NCI-H748 (cell line): ENCODE measurements at regions not wholly inside any gene's neighbourhood (a gene's known extent, or its start where the extent isn't known, plus 50 kb on each side); places are given as distances from the start of the nearest gene placed in this dataset.
A peak's percentile ranks its signal among the peaks of the same experiment; 100 is the strongest.

ENCODE experiments used
- DNase-seq: peaks from one replicate; lab custom pipeline; 2025; ENCODE audit not compliant: unreplicated experiment; lab: John Stamatoyannopoulos, UW

DNA sequence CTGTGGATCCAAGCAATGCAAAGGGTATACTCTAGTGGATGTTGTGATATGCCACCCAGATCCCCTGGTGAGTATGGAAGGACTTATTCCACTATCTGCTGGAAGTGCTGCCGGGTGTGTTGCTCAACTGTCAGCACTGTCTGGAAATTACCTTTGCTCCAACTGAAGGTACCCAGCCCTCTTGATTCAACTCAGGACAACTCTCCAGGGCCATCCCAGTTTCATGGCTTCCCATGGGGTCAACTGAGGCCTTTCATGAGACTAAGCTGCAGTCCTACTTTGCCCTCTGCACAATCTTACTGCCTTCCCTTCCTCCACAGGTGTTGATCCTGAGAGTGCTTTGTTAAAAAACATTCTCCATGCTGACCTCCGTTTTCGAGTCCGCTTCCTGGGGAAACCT lies 99.8 kb downstream of the SPRY1 start:
- DNase-seq: no peak

DNA sequence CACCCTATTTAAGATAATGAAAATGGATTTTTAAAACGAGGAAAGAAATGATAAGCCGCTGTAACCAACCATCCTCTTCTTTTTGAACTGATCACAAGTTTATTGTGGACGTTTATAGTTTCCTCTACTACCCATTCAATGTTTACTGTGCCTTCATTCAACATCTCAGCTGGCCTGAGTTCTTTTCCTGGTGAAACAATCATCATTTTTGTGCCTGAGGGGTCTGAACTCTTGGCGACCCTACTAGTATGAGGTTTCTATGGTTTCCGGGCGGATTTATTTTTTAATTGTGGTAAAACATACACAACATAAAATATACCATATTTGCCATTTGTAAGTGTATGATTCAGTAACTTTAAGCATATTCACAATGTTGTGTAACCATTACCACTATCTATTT lies 100.7 kb downstream of the SPRY1 start:
- DNase-seq: no peak

DNA sequence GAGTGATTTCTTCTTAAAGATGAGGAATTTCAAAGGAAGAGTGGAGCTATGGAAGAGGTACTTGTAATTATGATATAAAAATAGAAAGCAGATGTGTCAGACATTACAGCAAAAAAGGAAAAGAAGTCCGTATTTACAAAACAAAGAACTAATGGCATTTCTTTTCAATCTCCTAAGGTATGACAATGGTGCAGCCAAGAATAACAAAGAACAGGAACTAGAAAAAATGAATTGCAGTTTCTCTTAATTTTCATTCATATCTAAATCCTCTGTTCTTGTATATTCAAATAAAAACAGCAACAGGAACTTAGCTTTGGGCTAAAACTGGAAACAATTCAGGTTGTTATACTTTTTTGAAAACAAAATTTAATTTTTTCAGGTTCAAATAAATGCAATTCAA lies 105.1 kb downstream of the SPRY1 start:
- DNase-seq: no peak

DNA sequence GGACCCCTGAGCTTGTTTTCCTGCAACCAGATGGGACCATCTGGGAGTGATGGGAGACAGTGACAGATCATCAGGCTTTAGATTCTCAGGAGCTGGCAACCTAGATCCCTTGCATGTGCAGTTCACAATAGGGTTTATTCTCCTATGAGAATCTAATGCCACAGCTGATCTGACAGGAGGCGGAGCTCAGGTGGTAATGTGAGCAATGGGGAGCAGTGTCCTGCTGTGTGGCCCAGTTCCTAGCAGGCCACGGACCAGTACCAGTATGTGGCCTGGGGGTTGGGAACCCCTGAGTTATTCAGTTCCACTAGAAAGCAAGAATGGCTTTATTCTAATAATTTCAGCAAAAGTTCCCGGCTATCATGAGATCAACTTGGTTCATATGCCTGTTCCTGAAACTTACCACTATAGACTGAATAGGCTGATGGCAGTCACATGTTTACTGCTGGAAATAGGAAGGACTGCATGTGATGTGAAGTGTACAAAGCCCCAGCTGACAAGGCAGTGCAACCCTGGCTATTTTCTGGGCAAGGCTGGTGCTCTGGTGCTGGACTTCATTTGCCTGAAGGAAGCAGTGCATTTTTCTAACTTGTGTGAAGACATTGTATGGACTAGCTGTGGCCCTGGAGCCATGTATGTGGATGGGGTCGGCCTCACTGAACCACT lies 107.2 kb downstream of the SPRY1 start:
- DNase-seq: no peak

DNA sequence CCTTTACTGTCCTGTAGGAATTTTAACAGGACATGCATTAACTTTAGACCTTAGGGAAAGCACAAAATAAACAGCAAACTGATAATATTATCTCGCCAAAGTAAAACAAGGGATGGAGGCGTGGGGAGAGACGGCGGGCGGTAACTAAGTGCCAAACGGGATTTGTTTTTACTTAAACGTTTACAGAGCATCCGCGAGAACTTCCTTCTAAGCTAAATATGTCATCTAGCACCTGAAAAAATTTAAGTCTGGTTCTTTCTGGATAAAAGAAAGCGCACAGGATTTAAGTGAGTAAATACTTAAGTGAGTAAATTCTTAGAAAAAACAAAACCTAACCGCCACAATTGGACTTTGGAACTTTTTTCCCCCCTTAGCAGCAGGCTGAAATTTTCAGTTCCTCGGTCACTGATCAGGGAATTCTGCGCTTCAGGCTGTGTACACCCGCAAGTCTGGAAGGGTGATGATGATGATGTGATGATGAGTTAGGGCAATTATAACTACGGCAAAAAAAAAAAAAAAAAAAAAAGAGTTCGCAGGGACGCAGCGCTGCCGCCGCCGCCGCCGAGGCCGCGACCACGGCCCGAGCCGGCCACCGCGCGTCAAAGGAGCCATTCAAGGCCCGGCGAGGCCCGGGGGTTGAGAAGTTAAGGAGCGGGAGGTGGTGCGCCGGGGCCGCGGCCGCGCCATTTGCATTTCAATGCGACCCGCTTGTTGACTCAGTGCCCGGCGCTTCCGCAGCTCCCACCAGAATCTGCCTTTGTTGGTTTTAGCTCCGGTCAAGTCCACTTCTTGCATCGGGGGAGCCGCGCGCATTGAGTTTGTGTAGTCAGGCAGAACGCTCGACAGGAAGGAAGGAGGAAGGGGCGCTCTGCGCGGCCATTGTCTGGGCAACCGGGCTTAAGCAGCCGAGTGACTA lies 108.8 kb downstream of the SPRY1 start:
- peak; percentile 98 for DNase-seq

DNA sequence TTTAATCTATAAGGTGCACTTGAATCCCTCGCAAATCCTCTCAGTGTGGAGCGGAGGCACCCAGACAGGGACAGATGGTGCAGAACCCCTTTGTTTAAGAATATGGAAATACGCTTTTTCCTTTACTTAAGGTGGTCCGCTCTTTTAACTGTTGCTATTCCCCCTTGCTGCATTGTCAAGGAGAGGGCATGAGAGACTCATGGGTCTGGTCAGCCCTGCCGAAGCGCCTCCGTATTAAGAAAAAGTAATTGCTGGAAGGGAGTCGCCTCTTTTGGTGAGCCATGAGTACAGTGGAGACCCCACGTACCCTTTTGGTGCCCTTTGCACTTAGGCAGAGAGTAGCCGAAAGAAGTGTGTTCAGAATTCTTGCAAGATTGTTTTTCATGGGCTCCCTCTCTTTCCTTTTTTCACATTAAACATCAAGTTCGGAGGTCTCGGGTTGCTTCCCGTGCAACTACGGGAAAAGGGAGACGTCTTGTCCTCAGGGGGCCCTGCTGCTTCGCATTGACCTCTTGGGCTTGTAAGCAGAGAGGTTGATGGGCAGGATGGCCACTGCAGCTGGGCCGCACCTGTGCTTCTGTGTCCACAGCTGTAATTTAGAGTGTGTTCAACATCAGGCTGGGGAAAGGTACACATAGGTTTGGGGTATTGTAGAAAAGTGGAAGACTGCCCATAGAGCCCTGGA lies 109.6 kb downstream of the SPRY1 start:
- DNase-seq: peak; percentile 57

DNA sequence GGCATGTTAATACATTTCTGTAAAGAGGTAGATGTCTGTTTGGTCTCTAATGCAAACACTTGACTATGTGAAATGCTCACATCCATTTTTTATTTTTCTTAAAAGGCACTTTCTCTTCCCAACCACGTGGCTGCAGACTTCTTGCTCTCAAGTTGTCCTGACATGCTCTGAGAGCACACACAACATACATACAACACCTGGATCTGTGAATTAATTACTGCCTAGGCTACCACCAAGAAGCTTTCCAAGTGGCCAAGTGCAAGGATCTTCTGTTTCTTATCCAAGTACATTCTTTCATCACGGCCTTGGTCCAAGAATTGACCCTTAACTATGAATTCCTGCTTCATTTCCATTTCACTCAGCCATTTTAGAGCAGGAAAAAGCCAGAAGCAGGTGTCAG lies 110.8 kb downstream of the SPRY1 start:
- peak; percentile 48 for DNase-seq

DNA sequence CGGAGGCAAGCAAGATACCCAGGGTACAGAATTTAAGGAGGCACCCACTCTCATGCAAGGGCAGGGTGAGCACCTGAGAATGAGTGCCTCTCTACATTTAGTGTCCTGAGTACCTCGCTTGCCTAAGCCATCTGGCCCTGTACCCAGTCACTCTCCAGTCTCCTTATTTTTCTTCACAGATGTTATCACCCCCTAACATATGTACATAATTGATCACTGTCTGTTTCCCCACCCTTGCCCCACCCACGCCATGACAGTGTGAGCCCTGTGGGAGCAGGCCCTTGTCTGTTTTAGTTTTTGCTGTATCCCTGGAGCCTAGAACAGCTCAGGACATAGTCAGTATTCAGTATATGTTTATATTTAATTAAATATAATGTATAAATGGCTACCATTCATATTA lies 113.6 kb downstream of the SPRY1 start:
- no peak for DNase-seq

DNA sequence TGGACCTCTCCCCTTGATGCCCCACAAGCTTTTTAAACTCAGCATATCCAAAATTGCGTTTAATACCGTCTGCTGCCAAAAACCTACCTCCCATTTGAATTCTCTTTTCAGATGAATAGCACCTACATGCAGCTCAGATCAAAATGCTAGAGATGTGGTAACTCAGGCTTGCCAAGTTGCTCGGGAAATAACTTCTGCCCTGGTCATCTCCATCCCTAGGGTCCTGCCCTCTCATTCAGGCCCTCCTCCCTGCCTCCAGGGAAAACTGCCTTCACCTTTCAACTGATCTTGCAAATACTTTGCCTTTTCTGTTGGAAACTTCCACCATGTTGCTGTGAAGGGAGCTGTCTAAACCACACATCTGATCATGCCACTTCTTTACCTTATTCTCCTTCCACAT lies 114.1 kb downstream of the SPRY1 start:
- no peak for DNase-seq

DNA sequence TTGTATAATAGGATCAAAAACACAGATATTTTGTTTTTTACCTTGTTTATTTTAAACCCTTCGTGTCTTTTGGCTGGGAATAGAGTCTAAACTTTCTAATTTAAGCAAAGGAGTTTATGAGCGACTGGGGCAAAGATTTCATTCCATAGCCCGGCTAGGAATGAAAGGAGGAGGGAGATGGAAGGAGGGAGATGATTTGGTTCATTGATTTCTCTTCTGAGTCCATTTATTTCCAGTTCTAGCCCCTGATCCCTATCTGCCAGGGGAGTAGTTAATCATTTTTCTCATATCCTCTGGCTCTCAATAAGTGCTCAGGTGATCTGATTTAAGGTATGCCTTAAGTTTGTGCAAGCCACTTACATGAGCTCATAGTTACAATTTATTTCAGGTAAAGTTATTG lies 120.0 kb downstream of the SPRY1 start:
- no peak for DNase-seq

DNA sequence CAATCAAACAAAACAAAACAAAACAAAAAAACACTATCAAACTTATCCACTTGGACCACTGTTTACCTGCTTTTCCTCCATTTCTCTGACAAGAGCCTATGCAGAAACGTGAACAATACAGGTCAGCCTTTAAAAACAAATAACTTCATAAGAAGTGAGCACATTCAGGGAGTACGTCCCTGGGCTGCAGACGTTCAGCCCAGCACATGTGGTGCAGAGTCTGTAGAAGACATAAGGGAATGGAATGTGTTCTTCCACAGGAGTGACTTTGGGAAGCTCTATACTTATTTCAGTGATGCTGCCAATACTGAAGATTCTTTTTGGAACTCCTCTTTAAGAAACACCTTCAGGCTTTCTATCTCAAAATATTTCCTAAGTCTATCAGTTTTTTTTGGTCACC lies 120.6 kb downstream of the SPRY1 start:
- no peak for DNase-seq

DNA sequence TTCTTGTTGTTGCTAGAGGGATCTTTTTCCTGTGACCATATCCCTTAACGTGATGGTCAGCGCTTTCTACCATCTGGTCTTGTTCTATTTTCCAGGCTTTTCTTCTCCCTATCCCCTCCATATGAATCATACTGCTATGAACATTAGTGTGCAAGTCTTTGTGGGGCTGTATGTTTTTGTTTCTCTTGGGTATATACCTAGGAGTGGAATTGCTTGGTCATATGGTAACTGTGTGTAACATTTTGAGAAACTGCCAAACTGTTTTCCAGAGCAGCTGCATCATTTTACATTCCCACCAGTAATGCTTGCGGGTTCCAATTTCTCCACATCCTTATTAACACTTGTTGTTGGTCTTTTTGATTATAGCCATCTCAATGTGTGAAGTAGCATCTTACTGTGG lies 121.4 kb downstream of the SPRY1 start:
- DNase-seq: no peak

DNA sequence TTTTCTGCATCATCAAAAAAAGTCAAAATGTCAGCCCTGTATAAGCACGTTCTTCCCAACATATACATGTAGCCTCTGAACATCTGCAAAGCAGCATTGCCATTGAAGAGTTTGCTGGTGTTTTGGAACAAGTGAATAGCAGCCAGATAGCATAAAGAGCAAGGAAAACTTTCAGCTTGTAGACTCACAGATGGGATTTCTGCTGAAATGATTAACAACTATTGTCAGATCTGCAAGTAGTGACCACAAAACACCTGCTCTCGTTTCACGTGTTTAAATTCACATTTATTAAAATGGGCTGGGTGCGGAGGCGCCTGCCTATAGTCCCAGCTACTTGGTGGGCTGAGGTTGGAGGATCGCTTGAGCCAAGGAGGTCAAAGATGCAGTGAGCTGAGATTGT lies 123.7 kb downstream of the SPRY1 start:
- DNase-seq: no peak

DNA sequence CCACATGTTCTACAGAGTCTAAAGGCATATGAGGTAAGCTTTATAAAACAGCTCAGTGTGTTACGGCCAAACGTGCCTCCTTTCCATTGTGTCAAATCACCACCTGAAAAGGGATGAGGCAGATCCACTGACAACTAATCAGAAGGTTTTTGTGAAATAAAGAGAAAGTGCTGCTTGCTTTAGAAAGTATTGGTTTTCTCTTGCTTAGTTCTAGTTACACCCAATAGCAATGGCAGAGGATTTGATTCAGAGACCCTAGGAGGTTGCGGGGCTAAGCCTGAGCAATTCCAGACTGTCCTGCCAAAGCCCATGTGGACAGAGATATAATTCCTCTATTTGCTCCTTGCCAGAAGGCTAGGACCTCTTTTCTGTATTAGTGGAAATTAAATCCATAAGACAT lies 125.5 kb downstream of the SPRY1 start:
- no peak for DNase-seq

DNA sequence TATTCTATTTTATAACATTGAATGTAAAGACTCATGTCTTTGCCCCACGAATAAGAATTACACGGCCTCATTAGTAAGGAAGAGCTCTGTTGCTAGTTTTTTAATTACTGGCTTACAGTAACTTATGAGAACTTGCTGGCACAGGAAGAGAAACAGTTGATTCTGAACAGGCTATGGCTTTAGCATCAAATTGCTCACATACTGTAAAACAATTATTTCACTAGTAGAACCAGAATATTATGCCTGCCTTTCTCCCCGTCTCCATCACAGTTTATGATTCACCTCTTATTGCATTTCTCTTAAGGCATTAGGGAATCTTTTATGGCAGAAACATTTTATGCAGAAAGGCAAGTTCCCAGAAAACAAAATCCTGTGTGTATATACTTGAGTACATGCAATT lies 126.1 kb downstream of the SPRY1 start:
- DNase-seq: no peak

DNA sequence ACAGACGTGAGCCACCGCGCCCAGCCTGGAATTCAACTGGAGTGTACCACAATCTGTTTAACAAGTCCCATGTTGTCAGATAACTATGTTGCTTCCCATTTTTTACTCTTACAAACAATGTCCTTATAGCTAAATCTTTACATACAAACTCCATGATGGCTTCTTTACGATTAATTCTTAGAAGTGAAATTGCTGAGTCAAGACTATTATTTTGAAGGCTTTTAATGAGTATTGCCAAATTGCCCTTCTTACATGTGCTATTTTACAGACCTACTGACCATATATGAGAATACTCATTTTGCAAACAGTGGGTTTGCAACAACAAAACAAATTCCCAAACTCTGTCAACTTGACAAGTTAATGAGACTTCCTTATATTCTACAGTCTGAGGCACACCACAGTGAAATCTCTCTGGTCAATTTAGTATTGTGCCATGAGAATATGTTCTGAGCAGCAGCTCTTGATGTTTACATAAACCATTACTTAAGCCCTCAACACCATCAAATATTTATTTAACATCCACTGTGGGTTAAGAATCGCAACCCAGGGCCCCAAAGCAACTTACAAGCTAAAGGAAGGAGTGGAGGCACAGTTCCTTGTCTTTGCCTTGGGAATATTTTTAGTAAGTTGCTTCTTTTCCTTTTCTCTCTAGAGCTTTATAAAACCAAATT lies 128.5 kb downstream of the SPRY1 start:
- DNase-seq: peak; percentile 34

DNA sequence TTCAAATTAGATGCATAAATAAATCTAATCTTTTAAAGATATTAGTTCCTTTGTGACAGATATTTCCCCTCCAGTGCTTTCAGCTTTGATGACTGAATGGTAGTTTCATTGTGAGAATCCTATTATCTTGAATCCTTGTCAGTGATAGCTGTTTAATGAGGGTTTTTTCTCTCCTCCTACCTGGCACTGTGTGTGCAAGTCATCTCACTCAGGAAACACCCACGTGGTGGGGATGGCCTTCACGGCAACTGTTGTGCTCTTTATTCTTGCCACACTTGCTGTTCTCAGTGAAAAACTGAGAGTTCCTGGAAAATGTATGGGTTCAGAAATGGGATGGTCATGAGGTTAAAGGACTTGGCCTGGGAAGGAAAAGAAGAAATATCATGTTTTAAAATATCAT lies 129.9 kb downstream of the SPRY1 start:
- DNase-seq: no peak

DNA sequence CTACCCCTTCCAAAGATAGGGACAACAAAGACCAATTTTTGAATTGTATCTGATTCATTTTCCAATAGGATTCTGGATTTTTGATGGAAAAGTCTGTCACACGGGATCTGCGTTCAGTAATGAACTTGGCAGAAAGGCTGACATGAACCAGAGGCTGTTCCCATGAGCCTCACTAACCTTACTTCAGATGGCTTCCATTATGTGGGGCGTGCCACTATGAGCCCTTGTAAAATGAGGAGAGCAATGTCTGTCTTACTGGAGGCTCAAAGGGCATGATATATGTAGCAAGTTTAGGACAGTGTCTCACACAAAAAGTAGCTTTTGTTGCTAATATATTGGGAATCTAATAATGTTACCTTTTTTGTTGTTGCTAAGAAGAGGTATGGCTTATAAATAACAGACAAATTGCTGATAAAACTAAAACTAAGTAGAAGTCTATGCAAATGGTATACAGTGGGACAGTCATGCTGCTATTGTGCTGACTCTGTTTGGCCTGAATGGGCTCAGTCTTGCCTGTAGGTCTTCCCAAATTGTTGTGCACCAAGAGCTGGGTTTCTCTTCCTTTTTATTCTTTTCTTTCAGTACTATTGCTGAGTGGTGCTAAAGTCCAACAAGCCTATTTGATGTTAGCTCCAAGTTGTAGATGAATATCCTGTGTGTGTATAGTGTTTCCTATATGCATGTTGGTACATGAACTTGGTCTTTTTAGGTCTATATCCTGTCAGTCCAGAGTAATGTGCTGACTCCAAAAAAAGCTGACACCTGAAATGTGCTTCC lies 132.1 kb downstream of the SPRY1 start:
- DNase-seq: no peak

DNA sequence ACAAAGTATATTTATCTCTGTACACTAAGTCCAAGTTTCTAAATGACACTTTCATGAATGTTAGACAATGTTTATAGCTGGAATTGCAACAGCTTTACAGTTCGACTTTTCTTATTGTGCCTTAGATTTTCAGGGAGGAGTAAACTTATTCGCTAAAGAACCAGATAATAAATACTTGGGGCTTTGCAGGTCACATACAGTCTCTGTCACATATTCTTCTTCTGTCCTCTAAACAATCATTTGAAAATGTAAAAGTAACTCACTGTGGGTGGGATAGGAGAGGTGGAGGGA lies 132.6 kb downstream of the SPRY1 start:
- no peak for DNase-seq

DNA sequence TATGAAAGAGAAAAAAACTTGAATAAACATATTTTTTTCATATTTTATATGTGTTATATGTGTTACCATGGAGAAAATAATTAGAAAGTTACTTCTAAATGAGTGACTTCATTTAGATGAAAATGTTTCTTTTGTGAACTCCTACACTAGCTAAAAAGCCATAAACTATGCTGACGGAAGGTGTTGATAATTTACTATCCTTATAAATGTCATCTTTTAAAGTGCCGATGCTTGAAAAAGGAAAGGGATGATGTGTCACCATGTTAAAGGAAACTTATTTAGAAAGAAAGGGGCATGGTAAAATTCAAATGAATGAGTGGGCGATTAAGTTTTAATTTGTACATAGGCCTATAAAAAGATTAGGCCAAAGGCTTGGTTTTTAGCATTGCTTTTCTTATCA lies 133.8 kb downstream of the SPRY1 start:
- no peak for DNase-seq
